CD4-positive, CD25-positive, alpha-beta regulatory T cell (primary cell): ENCODE measurements at regions not wholly inside any gene's neighbourhood (a gene's known extent, or its start where the extent isn't known, plus 50 kb on each side); places are given as distances from the start of the nearest gene placed in this dataset.
A peak's percentile ranks its signal among the peaks of the same experiment; 100 is the strongest.

Experiments used
- ATAC-seq, 2 donors: fragments of 150-1000 bp; cut with Tn5 transposase; one replicate each; pipeline ENCODE4 v1.10.0; 2021; ENCODE audit warnings: low read depth in 2 of 2, moderate number of reproducible peaks in 2 of 2, moderate library complexity in 1 of 2
- DNase-seq, 3 donors: peaks; one replicate each; pipeline versions ENCODE4 v3.0.0 to v3.0.0-alpha.2; 2012 to 2022; ENCODE audit warnings: mixed read lengths in 1 of 3
- H3K27ac ChIP-seq: one replicate; pipeline ENCODE4 v1.7.0; 2013; ENCODE audit warnings: mild to moderate bottlenecking, low read length; ENCODE audit not compliant: insufficient read depth, poor library complexity, severe bottlenecking
- H3K27me3 ChIP-seq: one replicate; pipeline ENCODE4 v1.7.0; 2013; ENCODE audit warnings: low read length; ENCODE audit not compliant: control insufficient read depth, insufficient read depth
- H3K36me3 ChIP-seq: one replicate; pipeline ENCODE4 v1.7.0; 2013; ENCODE audit warnings: mild to moderate bottlenecking, low read length, moderate library complexity; ENCODE audit not compliant: control insufficient read depth, insufficient read depth
- H3K4me1 ChIP-seq: 2 replicates; pipeline ENCODE4 v1.7.0; 2013; ENCODE audit warnings: mild to moderate bottlenecking, low read length; ENCODE audit not compliant: insufficient read depth, control insufficient read depth, poor library complexity, severe bottlenecking
- H3K4me3 ChIP-seq: one replicate; pipeline ENCODE4 v1.7.0; 2013; ENCODE audit warnings: low read depth, mild to moderate bottlenecking, low read length, moderate library complexity
- H3K9me3 ChIP-seq, 2 experiments: 1 replicate in 1 of 2; 2 replicates in 1 of 2; pipeline ENCODE4 v1.7.0; 2013; ENCODE audit warnings: low read length in 2 of 2, mild to moderate bottlenecking in 1 of 2, moderate library complexity in 1 of 2; ENCODE audit not compliant: control insufficient read depth in 2 of 2
- H3K27ac Mint-ChIP-seq, 3 donors: one replicate each; pipeline ENCODE4 v1.8.0; 2020 to 2022; ENCODE audit warnings: mild to moderate bottlenecking in 3 of 3, mixed read lengths in 3 of 3, moderate library complexity in 2 of 3
- H3K27me3 Mint-ChIP-seq: one replicate; pipeline ENCODE4 v1.8.0; 2022; ENCODE audit warnings: mild to moderate bottlenecking, mixed read lengths
- H3K36me3 Mint-ChIP-seq: one replicate; pipeline ENCODE4 v1.8.0; 2020; ENCODE audit warnings: mixed read lengths
- H3K4me1 Mint-ChIP-seq, 4 donors: one replicate each; pipeline ENCODE4 v1.8.0; 2020 to 2022; ENCODE audit warnings: mixed read lengths in 4 of 4, mild to moderate bottlenecking in 1 of 4
- H3K4me3 Mint-ChIP-seq, 4 donors: one replicate each; pipeline ENCODE4 v1.8.0; 2020 to 2022; ENCODE audit warnings: mild to moderate bottlenecking in 4 of 4, mixed read lengths in 4 of 4, moderate library complexity in 3 of 4
- H3K9me3 Mint-ChIP-seq, 7 donors: one replicate each; pipeline ENCODE4 v1.8.0; 2020 to 2022; ENCODE audit warnings: mixed read lengths in 7 of 7, mild to moderate bottlenecking in 3 of 7, moderate library complexity in 2 of 7

GRCh38 chr10:29189256-29189655 is 99.6 kb upstream of the LYZL1 start:
- Histone ChIP-seq H3K27me3 (no peaks in the 10 kb centered on the region), H3K9me3 (no peaks in the 10 kb centered on the region), H3K27ac (no peak overlapping the region), H3K4me3 (no peak overlapping the region), H3K4me1 (no peaks in the 10 kb centered on the region), H3K36me3 (no peaks in the 10 kb centered on the region)
- H3K27me3 Mint-ChIP-seq: no peaks in the 10 kb centered on the region
- DNase-seq: no peak
- no peak overlapping the region for H3K27ac Mint-ChIP-seq
- no peaks in the 10 kb centered on the region for H3K36me3 Mint-ChIP-seq
- no peak overlapping the region for H3K4me3 Mint-ChIP-seq
- peaks cover 0 to 3% (median 0%) of the 10 kb centered on the region in 7 donors for H3K9me3 Mint-ChIP-seq
- ATAC-seq: no peak
- no peaks in the 10 kb centered on the region for H3K4me1 Mint-ChIP-seq

DNA sequence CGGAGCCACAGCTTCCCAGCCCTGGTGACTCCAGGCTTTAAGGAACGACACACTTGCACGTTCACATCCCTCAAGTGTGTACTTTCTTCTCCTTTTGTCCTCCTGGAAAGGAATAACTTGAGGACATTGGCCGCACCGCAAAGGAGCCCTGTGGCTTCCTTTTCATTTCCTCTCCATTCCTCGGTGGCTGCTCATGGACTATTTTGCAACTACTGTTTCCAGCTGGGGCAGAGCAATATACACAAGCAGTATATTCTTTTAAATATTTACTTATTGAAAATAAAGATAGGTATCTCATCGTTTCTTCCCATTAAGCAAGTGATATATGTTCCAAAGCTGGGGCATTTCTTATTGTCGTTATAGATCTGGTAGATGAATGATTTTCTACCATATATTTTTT is 97.2 kb upstream of the LYZL1 start:
- Mint-ChIP-seq H3K27ac (no peak overlapping the region), H3K4me3 (no peak overlapping the region), H3K36me3 (no peaks in the 10 kb centered on the region), H3K9me3 (peaks cover 0 to 10% (median 0%) of the 10 kb centered on the region in 7 donors), H3K27me3 (no peaks in the 10 kb centered on the region), H3K4me1 (no peaks in the 10 kb centered on the region)
- no peak for DNase-seq
- H3K27me3 ChIP-seq: no peaks in the 10 kb centered on the region
- H3K9me3 ChIP-seq: no peaks in the 10 kb centered on the region
- no peak for ATAC-seq
- H3K27ac ChIP-seq: no peak overlapping the region
- no peak overlapping the region for H3K4me3 ChIP-seq
- no peaks in the 10 kb centered on the region for H3K4me1 ChIP-seq
- H3K36me3 ChIP-seq: no peaks in the 10 kb centered on the region

DNA sequence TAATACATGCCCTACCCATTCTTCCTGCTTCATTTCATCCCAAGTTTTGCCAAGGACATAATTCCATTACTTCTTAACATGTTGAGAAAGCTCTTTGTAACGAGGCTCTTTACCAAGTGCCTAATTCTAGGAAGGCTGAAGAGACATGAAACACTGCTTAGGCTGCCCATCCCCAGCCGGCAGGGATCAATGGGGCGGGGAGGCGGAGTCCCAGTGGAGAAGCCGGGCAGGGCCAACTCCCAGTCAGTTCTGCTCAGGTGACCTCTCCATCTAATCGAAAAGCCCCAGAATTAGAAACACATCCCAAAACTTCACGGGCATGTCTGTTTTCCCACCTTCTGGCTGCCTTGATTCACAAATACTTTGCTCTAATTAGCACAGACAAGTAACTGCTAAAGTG is 89.5 kb upstream of the LYZL1 start:
- H3K27me3 Mint-ChIP-seq: no peaks in the 10 kb centered on the region
- H3K27me3 ChIP-seq: no peaks in the 10 kb centered on the region
- no peak for ATAC-seq
- H3K4me3 Mint-ChIP-seq: no peak overlapping the region
- no peaks in the 10 kb centered on the region for H3K36me3 ChIP-seq
- peaks cover 0 to 10% (median 3%) of the 10 kb centered on the region in 7 donors for H3K9me3 Mint-ChIP-seq
- no peaks in the 10 kb centered on the region for H3K4me1 Mint-ChIP-seq
- no peaks in the 10 kb centered on the region for H3K36me3 Mint-ChIP-seq
- no peak overlapping the region for H3K4me3 ChIP-seq
- DNase-seq: no peak
- H3K27ac Mint-ChIP-seq: no peak overlapping the region
- no peaks in the 10 kb centered on the region for H3K4me1 ChIP-seq
- H3K9me3 ChIP-seq: no peaks in the 10 kb centered on the region
- no peak overlapping the region for H3K27ac ChIP-seq

- DNase-seq: no peak
- no peak for ATAC-seq
- no peak overlapping the region for H3K27ac Mint-ChIP-seq
- Histone ChIP-seq H3K27me3 (no peaks in the 10 kb centered on the region), H3K4me1 (no peaks in the 10 kb centered on the region), H3K27ac (no peak overlapping the region), H3K9me3 (no peaks in the 10 kb centered on the region), H3K4me3 (no peak overlapping the region), H3K36me3 (no peaks in the 10 kb centered on the region)
- H3K9me3 Mint-ChIP-seq: peaks cover 0 to 3% (median 0%) of the 10 kb centered on the region in 7 donors
- H3K36me3 Mint-ChIP-seq: no peaks in the 10 kb centered on the region
- H3K4me1 Mint-ChIP-seq: no peaks in the 10 kb centered on the region
- no peak overlapping the region for H3K4me3 Mint-ChIP-seq
- no peaks in the 10 kb centered on the region for H3K27me3 Mint-ChIP-seq
Observed at GRCh38 chr10:29199941-29200679, 88.8 kb upstream of the LYZL1 start.

DNA sequence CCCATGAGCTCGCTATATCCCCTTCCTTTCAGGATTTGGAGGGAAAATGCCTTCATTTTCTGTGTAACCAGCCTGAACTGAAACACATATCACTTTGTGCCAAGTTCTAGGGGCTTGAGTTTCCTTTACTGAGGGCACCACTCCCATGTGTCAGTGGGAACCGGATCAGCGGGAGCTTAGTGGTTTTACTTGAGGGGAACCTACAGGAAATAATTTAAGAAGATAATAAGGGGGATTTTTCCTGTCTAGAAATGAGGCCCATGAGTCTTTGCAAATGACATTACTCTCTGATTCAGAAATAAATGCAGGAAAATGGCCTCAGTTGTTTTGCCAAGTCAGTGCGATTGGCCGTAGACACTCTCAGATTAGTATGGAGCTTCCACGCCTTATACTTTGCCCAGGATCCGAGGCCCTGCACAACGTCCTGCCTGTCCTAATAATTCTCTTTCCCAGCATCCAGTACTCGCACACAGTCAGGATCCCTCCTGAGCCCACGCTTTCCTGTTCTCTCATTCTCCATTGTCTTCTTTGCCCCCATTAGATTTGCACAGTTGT is 86.4 kb upstream of the LYZL1 start:
- DNase-seq: no peak
- no peaks in the 10 kb centered on the region for H3K36me3 Mint-ChIP-seq

DNA sequence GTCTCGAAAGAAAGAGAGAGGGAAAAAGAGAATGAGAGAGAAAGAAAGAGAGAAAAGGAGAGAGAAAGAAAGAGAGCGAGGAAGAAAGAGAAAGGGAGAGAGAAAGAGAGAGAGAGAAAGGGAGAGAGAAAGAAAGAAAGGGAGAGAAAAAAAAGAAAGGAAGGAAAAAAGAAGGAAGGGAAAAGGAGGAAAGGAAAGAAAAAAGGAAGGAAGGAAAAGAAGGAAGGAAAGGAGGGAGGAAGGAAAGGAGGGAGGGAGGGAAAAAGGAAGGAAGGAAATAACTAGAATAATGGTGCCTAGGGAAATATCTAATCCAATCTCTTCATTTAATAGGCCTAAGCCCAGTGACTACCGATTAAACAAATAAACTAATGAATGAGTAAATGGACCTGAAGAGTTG is 85.4 kb upstream of the LYZL1 start:
- no peak for DNase-seq
- peaks cover 0 to 5% (median 0%) of the 10 kb centered on the region in 7 donors for H3K9me3 Mint-ChIP-seq
- Histone ChIP-seq H3K4me1 (no peaks in the 10 kb centered on the region), H3K4me3 (no peak overlapping the region), H3K27me3 (peaks cover 3% of the 10 kb centered on the region), H3K36me3 (no peaks in the 10 kb centered on the region), H3K27ac (no peak overlapping the region), H3K9me3 (no peaks in the 10 kb centered on the region)
- no peaks in the 10 kb centered on the region for H3K27me3 Mint-ChIP-seq
- ATAC-seq: no peak
- peak overlapping the region in 1 of 3 donors; percentile 18 for H3K27ac Mint-ChIP-seq
- H3K4me3 Mint-ChIP-seq: no peak overlapping the region
- no peaks in the 10 kb centered on the region for H3K4me1 Mint-ChIP-seq
- no peaks in the 10 kb centered on the region for H3K36me3 Mint-ChIP-seq

More for the DNA sequence above, 86.4 kb upstream of the LYZL1 start:
- no peaks in the 10 kb centered on the region for H3K4me1 Mint-ChIP-seq
- Histone ChIP-seq H3K27me3 (peaks cover 3% of the 10 kb centered on the region), H3K36me3 (no peaks in the 10 kb centered on the region), H3K9me3 (no peaks in the 10 kb centered on the region), H3K27ac (no peak overlapping the region), H3K4me1 (no peaks in the 10 kb centered on the region), H3K4me3 (no peak overlapping the region)
- H3K27ac Mint-ChIP-seq: no peak overlapping the region
- H3K9me3 Mint-ChIP-seq: peaks cover 0 to 3% (median 0%) of the 10 kb centered on the region in 7 donors
- no peak for ATAC-seq
- H3K27me3 Mint-ChIP-seq: no peaks in the 10 kb centered on the region
- no peak overlapping the region for H3K4me3 Mint-ChIP-seq

DNA sequence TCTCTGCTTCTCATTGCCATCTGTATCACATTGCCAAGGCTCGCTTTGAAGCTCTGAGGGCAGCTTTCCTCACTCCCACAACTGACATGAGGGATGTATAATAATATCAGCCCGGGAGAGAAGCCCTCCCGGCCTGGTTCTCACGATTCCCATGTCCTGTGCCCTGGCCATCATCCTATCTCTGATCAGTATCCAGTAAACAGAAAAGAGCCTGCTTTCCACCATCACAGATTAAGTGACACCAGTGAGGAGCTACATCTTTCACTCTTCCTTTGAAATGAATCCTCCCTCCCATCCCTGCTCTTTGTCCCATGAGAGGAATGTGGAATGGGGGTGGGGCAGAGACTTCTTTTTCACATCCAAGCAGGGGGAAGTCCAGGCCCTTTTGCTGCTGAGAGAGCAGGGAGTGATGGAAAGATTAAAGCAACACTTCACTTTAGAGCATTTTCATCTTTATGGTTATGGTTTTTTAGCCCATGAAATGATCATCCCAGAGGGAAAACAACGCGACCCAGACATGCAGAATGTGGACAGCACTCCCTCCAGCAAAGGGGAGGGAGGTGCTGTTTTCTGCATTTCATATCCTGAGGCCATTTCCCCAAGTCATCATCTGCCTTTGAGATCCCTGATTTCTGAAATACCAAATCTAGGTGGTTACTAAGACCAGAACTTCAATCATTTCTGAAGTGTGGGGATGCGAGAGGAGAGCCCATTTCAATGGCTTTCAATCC is 84.6 kb upstream of the LYZL1 start:
- Mint-ChIP-seq H3K9me3 (peaks cover 0 to 8% (median 0%) of the 10 kb centered on the region in 7 donors), H3K36me3 (no peaks in the 10 kb centered on the region), H3K27ac (no peak overlapping the region), H3K27me3 (no peaks in the 10 kb centered on the region), H3K4me1 (no peaks in the 10 kb centered on the region), H3K4me3 (no peak overlapping the region)
- Histone ChIP-seq H3K4me1 (no peaks in the 10 kb centered on the region), H3K27ac (no peak overlapping the region), H3K27me3 (peaks cover 3% of the 10 kb centered on the region), H3K4me3 (no peak overlapping the region), H3K9me3 (no peaks in the 10 kb centered on the region), H3K36me3 (no peaks in the 10 kb centered on the region)
- DNase-seq (no peak), ATAC-seq (no peak)
